ENCODE measurements at regions not wholly inside any gene's neighbourhood (a gene's known extent, or its start where the extent isn't known, plus 50 kb on each side); places are given as distances from the start of the nearest gene placed in this dataset.
"Not testable (repeated sequence)": the region's sequence is repeated elsewhere in the genome, so short reads cannot be mapped to it uniquely, and the experiment has no call there.

DNA sequence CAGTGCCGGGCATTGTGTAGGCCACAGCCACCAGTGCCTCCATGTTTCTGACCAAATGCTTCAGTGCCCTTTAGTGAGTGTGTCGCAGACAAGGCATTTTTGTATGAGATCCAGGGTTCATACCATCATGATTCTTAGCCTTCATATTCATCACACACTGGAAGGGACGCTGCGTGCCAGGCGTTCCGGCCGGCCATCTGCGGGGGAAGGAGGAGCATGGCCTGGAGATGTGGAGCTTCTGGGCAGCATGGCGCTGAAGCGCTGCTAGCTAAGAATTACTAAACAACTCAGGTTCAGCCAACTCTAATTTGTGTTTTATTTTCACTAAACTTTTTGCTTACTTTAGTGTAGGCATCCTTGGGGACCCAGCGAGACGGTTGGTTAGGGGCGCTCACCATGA is 111.4 kb upstream of the EXOC2 start:
- ChIA-PET POLR2A (ENCODE audit: low non-redundant PET) (no interaction called here), CTCF (interaction anchor here (0.5 kb wide), 1 partner anchor 394 kb away, joined by 4 read pairs; no protein-coding TSS in a partner anchor)
- H3K27ac ChIP-seq = no peak overlapping the region
- DNase-seq (ENCODE audit: low spot score) = no peak
- TF ChIP-seq, protein P1, sequence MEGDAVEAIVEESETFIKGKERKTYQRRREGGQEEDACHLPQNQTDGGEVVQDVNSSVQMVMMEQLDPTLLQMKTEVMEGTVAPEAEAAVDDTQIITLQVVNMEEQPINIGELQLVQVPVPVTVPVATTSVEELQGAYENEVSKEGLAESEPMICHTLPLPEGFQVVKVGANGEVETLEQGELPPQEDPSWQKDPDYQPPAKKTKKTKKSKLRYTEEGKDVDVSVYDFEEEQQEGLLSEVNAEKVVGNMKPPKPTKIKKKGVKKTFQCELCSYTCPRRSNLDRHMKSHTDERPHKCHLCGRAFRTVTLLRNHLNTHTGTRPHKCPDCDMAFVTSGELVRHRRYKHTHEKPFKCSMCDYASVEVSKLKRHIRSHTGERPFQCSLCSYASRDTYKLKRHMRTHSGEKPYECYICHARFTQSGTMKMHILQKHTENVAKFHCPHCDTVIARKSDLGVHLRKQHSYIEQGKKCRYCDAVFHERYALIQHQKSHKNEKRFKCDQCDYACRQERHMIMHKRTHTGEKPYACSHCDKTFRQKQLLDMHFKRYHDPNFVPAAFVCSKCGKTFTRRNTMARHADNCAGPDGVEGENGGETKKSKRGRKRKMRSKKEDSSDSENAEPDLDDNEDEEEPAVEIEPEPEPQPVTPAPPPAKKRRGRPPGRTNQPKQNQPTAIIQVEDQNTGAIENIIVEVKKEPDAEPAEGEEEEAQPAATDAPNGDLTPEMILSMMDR (conservative IDR thresholded peaks at IDR 0.05; ENCODE audit: low read depth) = no peak

DNA sequence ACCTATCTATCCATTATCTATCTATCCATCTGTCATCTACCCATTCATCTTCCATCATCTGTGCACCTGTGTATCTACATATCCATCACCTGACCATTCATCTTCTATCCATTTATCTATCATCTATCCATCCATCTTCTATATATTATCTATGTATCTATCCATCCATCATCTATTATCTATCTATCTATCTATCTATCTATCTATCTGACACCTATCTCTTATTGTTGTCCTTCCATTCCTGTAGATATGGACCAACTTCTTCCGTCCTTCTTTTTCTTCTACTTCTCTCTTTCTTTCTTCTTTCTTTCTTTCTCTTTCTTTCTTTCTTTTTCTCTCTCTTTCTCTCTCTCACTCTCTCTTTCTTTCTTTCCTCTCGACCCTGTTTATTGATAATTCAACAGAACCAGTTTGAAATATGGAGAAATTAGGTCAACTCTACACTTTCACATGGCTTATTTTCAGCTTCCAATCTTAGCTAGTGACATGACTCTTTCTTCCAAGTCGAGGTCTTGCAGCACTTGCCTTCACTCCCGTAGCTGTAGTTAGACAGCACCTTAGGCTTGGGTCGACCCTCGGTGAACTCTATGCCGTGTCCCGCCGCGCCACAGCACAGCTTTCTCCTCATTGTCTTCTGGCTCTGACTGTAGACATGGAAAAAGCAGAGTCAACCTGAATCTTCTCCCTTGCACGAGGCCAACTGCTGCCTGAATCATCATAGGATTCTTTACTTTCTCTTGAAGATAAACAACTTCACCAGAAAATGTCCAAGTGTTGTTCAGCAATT is 110.4 kb upstream of the EXOC2 start:
- ChIA-PET POLR2A (ENCODE audit: low non-redundant PET) (no interaction called here), CTCF (no interaction called here)
- no peak overlapping the region for H3K27ac ChIP-seq
- DNase-seq (ENCODE audit: low spot score) = no peak
- TF ChIP-seq, protein P1 (conservative IDR thresholded peaks at IDR 0.05; ENCODE audit: low read depth) = no peak

DNA sequence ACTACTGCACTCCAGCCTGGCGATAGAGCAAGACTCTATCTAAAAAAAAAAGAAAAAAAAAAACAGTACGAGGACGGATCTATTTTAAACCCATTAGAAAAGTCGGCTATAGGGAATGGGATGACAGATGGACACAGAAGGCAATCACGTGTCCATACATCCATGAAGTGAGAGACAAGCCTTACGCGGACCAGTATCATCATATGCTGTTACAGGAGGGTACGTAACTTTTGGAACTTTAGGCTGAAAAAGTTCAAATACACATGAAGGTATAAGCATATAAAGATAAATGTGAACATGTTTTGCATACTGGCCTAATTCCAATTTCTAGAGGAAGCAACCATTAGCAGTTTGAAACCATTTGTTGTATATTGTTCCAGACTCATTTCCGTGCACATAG is 109.8 kb upstream of the EXOC2 start:
- ChIA-PET CTCF (no interaction called here), POLR2A (ENCODE audit: low non-redundant PET) (no interaction called here)
- H3K27ac ChIP-seq = no peak overlapping the region
- TF ChIP-seq, protein P1 (conservative IDR thresholded peaks at IDR 0.05; ENCODE audit: low read depth) = no peak
- no peak for DNase-seq (ENCODE audit: low spot score)

DNA sequence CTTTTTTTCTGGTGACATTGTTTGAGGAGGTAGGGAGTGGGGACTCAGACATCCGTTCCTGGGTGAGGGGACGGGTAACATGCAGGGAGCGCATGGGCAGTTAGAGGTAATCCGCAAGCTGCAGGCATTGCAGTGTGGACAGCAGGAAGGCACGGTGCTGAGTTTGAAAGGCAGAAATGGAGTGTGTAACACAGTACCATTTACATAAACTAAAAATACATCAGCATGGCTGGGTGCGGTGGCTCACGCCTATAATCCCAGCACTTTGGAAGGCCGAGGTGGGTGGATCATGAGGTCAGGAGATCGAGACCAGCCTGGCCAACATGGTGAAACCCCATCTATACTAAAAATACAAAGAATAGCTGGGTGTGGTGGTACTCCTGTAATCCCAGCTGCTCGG is 109.3 kb upstream of the EXOC2 start:
- CTCF ChIA-PET = interaction anchor here (0.5 kb wide), 1 partner anchor 652 kb away, joined by 5 read pairs; no protein-coding TSS in a partner anchor
- POLR2A ChIA-PET (ENCODE audit: low non-redundant PET); DNase-seq (ENCODE audit: low spot score); H3K27ac ChIP-seq: not testable (repeated sequence)

DNA sequence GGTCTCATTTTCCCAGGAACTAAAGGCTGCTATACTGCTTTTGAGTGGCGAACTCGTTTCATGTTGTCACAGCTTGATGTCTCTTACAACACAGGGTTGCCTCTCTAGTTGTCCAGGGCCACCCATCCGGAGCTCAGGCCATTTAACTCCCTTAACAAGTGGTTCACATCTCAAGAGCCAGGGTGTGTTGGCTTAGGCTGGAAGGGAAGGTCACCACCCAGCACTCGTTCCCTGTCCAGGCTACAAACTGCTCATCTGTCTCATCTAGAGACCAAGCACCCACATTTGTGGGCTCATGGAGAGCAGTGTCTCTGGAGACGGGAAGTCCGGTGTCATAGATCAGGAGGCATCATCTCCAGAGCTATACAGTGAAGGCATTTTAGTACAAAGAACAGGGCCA is 106.8 kb upstream of the EXOC2 start:
- DNase-seq (ENCODE audit: low spot score) = no peak
- CTCF ChIA-PET = interaction anchor here (0.6 to 1.2 kb wide), 4 partner anchors 49 to 537 kb away, joined by 3 to 8 read pairs (median 4); no protein-coding TSS in a partner anchor
- POLR2A ChIA-PET (ENCODE audit: low non-redundant PET) = no interaction called here
- H3K27ac ChIP-seq = no peak overlapping the region
- TF ChIP-seq, protein P1 (conservative IDR thresholded peaks at IDR 0.05; ENCODE audit: low read depth) = no peak

DNA sequence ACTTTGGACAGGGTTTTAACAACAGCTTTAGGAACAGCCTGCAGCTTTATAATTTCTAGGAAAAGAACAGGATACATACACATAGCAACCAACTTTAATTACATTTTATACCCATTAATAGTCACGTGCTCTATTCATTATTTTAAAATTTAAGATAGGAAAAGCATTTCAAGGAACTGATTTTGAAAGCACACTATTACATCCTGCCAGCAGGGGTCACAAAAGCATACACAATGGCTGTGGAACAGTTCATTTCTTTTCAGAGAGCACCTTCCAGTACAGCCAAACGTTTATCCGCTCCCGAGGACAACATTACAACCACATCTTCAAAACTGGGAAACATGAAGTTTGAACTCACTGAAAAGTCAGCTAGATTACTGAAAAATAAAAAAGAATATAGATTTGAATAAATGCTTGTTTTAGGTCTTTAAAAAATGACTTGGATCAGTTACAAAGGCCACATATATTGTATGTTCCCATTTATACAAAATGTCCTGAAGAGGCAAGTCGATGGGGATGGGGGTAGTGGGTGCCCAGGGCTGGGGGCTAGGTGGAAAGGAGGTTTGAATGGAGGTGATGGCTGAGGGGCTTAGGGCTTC is 104.6 kb upstream of the EXOC2 start:
- TF ChIP-seq, protein P1 (conservative IDR thresholded peaks at IDR 0.05; ENCODE audit: low read depth) = peak; percentile 76
- ChIA-PET CTCF (interaction anchor here (0.6 to 1.5 kb wide), 7 partner anchors 115 to 627 kb away, joined by 3 to 14 read pairs (median 3); no protein-coding TSS in a partner anchor), POLR2A (ENCODE audit: low non-redundant PET) (no interaction called here)
- peak; percentile 9 for DNase-seq (ENCODE audit: low spot score)
- no peak overlapping the region for H3K27ac ChIP-seq

All from RWPE1 (cell line).